SU-DHL-6 (cell line): ENCODE measurements at regions not wholly inside any gene's neighbourhood (a gene's known extent, or its start where the extent isn't known, plus 50 kb on each side); places are given as distances from the start of the nearest gene placed in this dataset.

ENCODE experiments used
- H2AFZ ChIP-seq: fragments of 200-600 bp; sonication (generic); 2 replicates; pipeline ENCODE4 v1.6.1; 2014; ENCODE audit warnings: low read depth, mild to moderate bottlenecking, moderate library complexity, mixed read lengths, antibody characterized with exemption, low read length; ENCODE audit not compliant: severe bottlenecking
- H3F3A ChIP-seq: fragments of 200-600 bp; shearing (Covaris generic); 2 replicates; pipeline ENCODE4 v1.6.0; 2016; ENCODE audit warnings: antibody characterized with exemption, mild to moderate bottlenecking; ENCODE audit not compliant: insufficient read depth
- H3K27ac ChIP-seq: fragments of 200-600 bp; sonication (generic); 2 replicates; pipeline ENCODE4 v1.5.1; 2016; ENCODE audit warnings: low read depth, mild to moderate bottlenecking, low read length, moderate library complexity, mixed read lengths
- H3K27me3 ChIP-seq: fragments of 200-600 bp; sonication (generic), shearing (Covaris generic); 2 replicates; pipeline ENCODE4 v1.6.0; 2014; ENCODE audit warnings: mild to moderate bottlenecking, low read length
- H3K36me3 ChIP-seq: fragments of 200-600 bp; sonication (generic); 2 replicates; pipeline ENCODE4 v1.6.1; 2014; ENCODE audit warnings: mild to moderate bottlenecking, low read length, mixed read lengths
- H3K4me2 ChIP-seq: fragments of 300-600, 200-600 bp; shearing (Covaris generic), sonication (generic); 2 replicates; pipeline ENCODE4 v1.6.0; 2014; ENCODE audit warnings: low read length, low read depth, mild to moderate bottlenecking; ENCODE audit not compliant: poor library complexity, severe bottlenecking
- H3K4me3 ChIP-seq: fragments of 200-600 bp; sonication (generic); 2 replicates; pipeline ENCODE4 v1.5.1; 2014; ENCODE audit warnings: antibody characterized with exemption, low read length, mild to moderate bottlenecking, mixed read lengths; ENCODE audit not compliant: insufficient read depth, poor library complexity, severe bottlenecking
- H3K79me2 ChIP-seq: fragments of 200-600 bp; sonication (generic); 2 replicates; pipeline ENCODE4 v1.6.1; 2014; ENCODE audit warnings: mild to moderate bottlenecking, low read length, moderate library complexity; ENCODE audit not compliant: insufficient read depth
- H3K9ac ChIP-seq: fragments of 200-600 bp; sonication (generic); 2 replicates; pipeline ENCODE4 v1.7.0; 2014; ENCODE audit warnings: mild to moderate bottlenecking, low read length
- H3K9me2 ChIP-seq: fragments of 200-600 bp; sonication (generic); replicated peaks from 2 replicates; pipeline ENCODE4 v1.6.1; 2014; ENCODE audit warnings: low read length; ENCODE audit not compliant: insufficient read depth
- H3K9me3 ChIP-seq: fragments of 200-600 bp; sonication (generic); 2 replicates; pipeline ENCODE4 v1.6.1; 2014; ENCODE audit warnings: low read length, mixed read lengths; ENCODE audit not compliant: insufficient read depth
- H4K20me1 ChIP-seq: fragments of 200-600 bp; sonication (generic); 2 replicates; pipeline ENCODE4 v1.6.1; 2014; ENCODE audit warnings: low read depth, mild to moderate bottlenecking, antibody characterized with exemption, low read length, moderate library complexity, mixed read lengths
- EZH2phosphoT487 ChIP-seq: fragments of 200-600 bp; sonication (generic), shearing (Covaris generic); conservative IDR thresholded peaks from 2 replicates; pipeline ENCODE4 v1.6.1; 2018; ENCODE audit warnings: mild to moderate bottlenecking, antibody characterized with exemption, low read length, moderate library complexity, mixed read lengths
- TF ChIP-seq, protein P1 (sequence below): fragments of 200-600 bp; sonication (generic); IDR thresholded peaks from one replicate; pipeline ENCODE4 v1.5.1; 2017; ENCODE audit warnings: antibody characterized with exemption, mild to moderate bottlenecking, low read length, moderate library complexity; ENCODE audit not compliant: insufficient read depth, poor library complexity, severe bottlenecking

DNA sequence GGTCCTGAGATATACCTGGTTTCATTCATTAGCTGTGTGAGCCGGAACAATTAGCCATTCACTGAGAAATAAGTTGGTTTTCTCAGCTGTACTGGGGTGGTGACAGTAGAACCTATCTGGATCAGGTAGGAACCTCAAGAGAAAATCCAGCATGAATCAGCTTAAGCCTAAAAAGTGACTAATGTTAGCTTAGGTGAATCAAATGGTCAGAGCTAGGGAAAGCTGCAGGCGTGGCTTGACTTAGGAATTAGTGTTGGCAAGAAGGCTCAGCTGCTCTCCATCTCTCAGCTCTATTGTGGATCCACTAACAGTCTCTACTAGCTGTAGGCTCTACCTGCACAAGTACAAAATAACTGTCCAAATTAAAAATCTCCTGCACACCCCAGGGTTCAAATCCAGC is 1025.5 kb downstream of the RAB28 start:
- TF ChIP-seq, protein P1, sequence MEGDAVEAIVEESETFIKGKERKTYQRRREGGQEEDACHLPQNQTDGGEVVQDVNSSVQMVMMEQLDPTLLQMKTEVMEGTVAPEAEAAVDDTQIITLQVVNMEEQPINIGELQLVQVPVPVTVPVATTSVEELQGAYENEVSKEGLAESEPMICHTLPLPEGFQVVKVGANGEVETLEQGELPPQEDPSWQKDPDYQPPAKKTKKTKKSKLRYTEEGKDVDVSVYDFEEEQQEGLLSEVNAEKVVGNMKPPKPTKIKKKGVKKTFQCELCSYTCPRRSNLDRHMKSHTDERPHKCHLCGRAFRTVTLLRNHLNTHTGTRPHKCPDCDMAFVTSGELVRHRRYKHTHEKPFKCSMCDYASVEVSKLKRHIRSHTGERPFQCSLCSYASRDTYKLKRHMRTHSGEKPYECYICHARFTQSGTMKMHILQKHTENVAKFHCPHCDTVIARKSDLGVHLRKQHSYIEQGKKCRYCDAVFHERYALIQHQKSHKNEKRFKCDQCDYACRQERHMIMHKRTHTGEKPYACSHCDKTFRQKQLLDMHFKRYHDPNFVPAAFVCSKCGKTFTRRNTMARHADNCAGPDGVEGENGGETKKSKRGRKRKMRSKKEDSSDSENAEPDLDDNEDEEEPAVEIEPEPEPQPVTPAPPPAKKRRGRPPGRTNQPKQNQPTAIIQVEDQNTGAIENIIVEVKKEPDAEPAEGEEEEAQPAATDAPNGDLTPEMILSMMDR, result no peak
- TF ChIP-seq EZH2phosphoT487, result no peak
- Histone ChIP-seq H3K9me2 (no peaks in the 10 kb centered on the region), H4K20me1 (no peaks in the 10 kb centered on the region), H3K36me3 (no peaks in the 10 kb centered on the region), H3F3A (no peaks in the 10 kb centered on the region), H3K4me3 (no peak overlapping the region), H3K9me3 (no peaks in the 10 kb centered on the region), H3K9ac (no peak overlapping the region), H2AFZ (no peak overlapping the region), H3K27me3 (no peaks in the 10 kb centered on the region), H3K27ac (no peak overlapping the region), H3K79me2 (no peaks in the 10 kb centered on the region), H3K4me2 (no peak overlapping the region)

DNA sequence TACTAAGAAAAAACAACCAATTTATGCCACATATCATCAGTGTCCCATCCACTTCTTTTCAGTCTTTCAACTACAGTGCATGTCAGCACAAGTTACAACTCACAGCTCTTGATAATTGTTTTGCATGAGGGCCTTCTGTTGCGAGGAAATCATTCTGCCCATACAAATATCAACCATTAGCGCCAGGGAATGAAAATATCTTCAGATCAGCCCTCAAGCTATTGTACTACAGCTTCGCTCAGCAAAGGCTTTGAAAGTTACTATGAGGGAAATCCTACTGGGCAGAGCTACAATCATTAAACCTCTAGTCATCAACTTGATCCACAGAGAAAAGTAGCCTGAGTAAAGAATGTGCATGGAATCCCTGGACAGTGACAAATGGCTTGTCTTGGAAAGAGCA is 1023.6 kb upstream of the HS3ST1 start:
- H3K4me3 ChIP-seq, result no peak overlapping the region

DNA sequence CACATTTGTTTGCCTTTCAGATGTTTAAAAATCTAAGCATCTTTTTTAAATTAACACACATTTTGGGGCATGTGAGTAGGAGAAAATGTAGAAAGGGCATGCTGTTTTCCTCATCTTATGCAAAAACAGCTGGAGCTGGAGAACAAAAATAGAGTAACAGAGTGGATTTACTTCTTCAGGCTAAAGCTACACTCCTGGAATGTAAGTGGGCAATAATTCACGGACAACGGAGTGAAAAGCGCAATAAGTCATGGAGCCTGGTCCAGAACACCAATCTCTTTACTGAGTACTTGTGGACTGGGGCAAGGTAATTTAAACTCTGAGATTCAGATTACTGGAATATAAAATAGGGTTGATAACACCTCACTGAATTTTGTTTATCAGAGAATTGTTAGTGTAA is 1018.8 kb upstream of the HS3ST1 start:
- no peaks in the 10 kb centered on the region for H3K27me3 ChIP-seq
- no peak overlapping the region for H2AFZ ChIP-seq
- TF ChIP-seq, protein P1, result no peak
- no peak for TF ChIP-seq EZH2phosphoT487
- no peaks in the 10 kb centered on the region for H3K9me2 ChIP-seq
- H3K27ac ChIP-seq, result no peak overlapping the region
- H3F3A ChIP-seq, result no peaks in the 10 kb centered on the region
- H3K36me3 ChIP-seq, result no peaks in the 10 kb centered on the region
- no peak overlapping the region for H3K4me3 ChIP-seq
- no peak overlapping the region for H3K4me2 ChIP-seq
- H3K9me3 ChIP-seq, result no peaks in the 10 kb centered on the region
- no peaks in the 10 kb centered on the region for H3K79me2 ChIP-seq
- H4K20me1 ChIP-seq, result no peaks in the 10 kb centered on the region
- H3K9ac ChIP-seq, result no peak overlapping the region

More for the DNA sequence above, 1023.6 kb upstream of the HS3ST1 start:
- TF ChIP-seq, protein P1, result no peak
- no peaks in the 10 kb centered on the region for H3K27me3 ChIP-seq
- H3K9ac ChIP-seq, result no peak overlapping the region
- H3K4me2 ChIP-seq, result no peak overlapping the region
- no peak overlapping the region for H2AFZ ChIP-seq
- no peaks in the 10 kb centered on the region for H4K20me1 ChIP-seq
- no peak overlapping the region for H3K27ac ChIP-seq
- no peaks in the 10 kb centered on the region for H3K36me3 ChIP-seq
- H3K9me3 ChIP-seq, result no peaks in the 10 kb centered on the region
- no peaks in the 10 kb centered on the region for H3K9me2 ChIP-seq
- no peaks in the 10 kb centered on the region for H3F3A ChIP-seq
- H3K79me2 ChIP-seq, result no peaks in the 10 kb centered on the region
